Adrenal gland (tissue), 9 donors: ENCODE measurements at regions not wholly inside any gene's neighbourhood (a gene's known extent, or its start where the extent isn't known, plus 50 kb on each side); places are given as distances from the start of the nearest gene placed in this dataset.

Experiments
- DNase-seq, 7 donors: peaks; one replicate each; pipeline ENCODE4 v3.0.0-alpha.2; 2019 to 2020
- H3K27ac ChIP-seq, 5 donors: fragments of 200-600 bp; sonication (generic) in 4 of 5; 1 replicate in 3 of 5; 2 replicates in 2 of 5; pipeline versions ENCODE4 v1.5.1 to v1.8.0; 2016 to 2020; ENCODE audit warnings: mild to moderate bottlenecking in 1 of 5
- H3K27me3 ChIP-seq: fragments of 200-600 bp; 2 replicates; pipeline ENCODE4 v1.8.0; 2021
- H3K36me3 ChIP-seq, 2 donors: fragments of 200-600 bp; replicated peaks in 1 of 2; 1 replicate in 1 of 2; 2 replicates in 1 of 2; pipeline versions ENCODE4 v1.5.1 to v1.8.0; 2018 to 2022
- H3K4me1 ChIP-seq, 2 donors: fragments of 200-600 bp; replicated peaks in 1 of 2; 1 replicate in 1 of 2; 2 replicates in 1 of 2; pipeline versions ENCODE4 v1.5.1 to v1.8.0; 2018 to 2021
- H3K4me3 ChIP-seq, 4 donors: fragments of 200-600 bp; sonication (generic) in 3 of 4; one replicate each; pipeline ENCODE4 v1.5.1; 2016 to 2018
- H3K9me3 ChIP-seq, 3 donors: fragments of 200-600 bp; sonication (generic) in 1 of 3; replicated peaks in 1 of 3; 1 replicate in 2 of 3; 2 replicates in 1 of 3; pipeline versions ENCODE4 v1.5.1 to v1.8.0; 2016 to 2021
- POLR2A ChIP-seq, 2 donors: fragments of 450-650 bp; IDR thresholded peaks; one replicate each; pipeline ENCODE4 v1.6.1; 2017; ENCODE audit warnings: antibody characterized with exemption in 2 of 2, mild to moderate bottlenecking in 2 of 2, moderate library complexity in 1 of 2
- WGBS, 4 donors: extraction: QIAGEN DNeasy Blood & Tissue Kit in 2 of 4; methylation state at CpG; one replicate each; pipeline versions ENCODE4 v1.1.5 to v1.1.7; 2013 to 2017; 5-methylcytosine and 5-hydroxymethylcytosine counted together
- intact Hi-C, 2 donors: fragments of 100-400 bp; cut with DNase I; formaldehyde crosslinking; loops; one replicate each; pipeline versions ENCODE4 v1.14.1 to v1.15.0; 2022 to 2023
- TF ChIP-seq, protein P1 (sequence below), 6 experiments: fragments of 450-650 bp in 4 of 6; fragments of 200-600 bp in 2 of 6; sonication (generic) in 1 of 6; IDR thresholded peaks; 1 replicate in 5 of 6; 2 replicates in 1 of 6; pipeline versions ENCODE4 v1.5.1 to v1.8.0; 2016 to 2021; ENCODE audit warnings: antibody characterized with exemption in 6 of 6, mild to moderate bottlenecking in 2 of 6, moderate library complexity in 1 of 6
- donor health status: healthy with polysubstance abuse.
- donor health status: Bipolar disorder and iron deficiency.
- donor health status: DM: yes; HTN: yes; CAD: no.
- donor health status: DM: no; HTN: no; CAD: no.
- donor health status: DM: no; HTN: no; CAD: no.

DNA sequence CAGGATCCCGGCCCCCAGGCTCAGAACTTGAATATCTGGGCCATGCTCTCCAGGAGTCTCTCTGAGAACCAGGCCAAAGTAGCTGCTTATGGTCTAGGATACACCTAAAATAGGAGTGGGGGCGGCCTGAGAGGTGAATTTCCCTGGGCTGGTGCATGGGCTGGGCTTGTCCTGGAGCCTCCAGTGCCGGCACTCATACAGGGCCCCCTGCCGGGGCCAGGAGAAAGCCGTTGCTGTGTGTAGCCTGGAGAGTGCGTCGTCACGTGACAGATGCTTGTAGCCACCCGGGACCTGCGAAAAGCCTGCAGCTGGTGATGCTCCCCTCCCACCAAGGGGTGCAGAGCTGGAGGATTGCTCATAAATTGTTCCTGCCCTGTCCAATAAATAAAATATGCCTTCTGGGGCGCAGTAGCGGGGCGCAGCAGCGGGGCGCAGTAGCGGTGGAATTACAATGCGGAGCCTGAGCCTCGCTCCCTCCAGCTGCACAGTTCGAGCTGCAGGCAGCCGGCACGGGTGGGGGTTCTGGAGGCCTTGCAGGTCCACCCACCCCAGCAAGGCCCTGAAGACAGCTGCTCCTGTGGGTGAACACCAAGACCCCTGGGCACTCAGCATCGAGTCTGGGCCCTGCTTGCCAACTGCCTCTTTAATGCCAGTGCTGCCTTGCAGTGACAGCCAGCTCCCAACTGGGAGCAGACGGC is 289.9 kb downstream of the NDUFA10 start:
- Histone ChIP-seq H3K4me3 (no peak overlapping the region), H3K9me3 (no peaks in the 10 kb centered on the region), H3K27me3 (no peaks in the 10 kb centered on the region), H3K36me3 (no peaks in the 10 kb centered on the region), H3K4me1 (no peaks in the 10 kb centered on the region), H3K27ac (no peak overlapping the region)
- intact Hi-C loops: no loop called here
- WGBS, 4 donors: 74 to 88% (median 80%) methylated on average over 12 to 23 of the region's 23 CpGs
- TF ChIP-seq POLR2A (IDR thresholded peaks at IDR 0.05): no peak
- TF ChIP-seq, protein P1, sequence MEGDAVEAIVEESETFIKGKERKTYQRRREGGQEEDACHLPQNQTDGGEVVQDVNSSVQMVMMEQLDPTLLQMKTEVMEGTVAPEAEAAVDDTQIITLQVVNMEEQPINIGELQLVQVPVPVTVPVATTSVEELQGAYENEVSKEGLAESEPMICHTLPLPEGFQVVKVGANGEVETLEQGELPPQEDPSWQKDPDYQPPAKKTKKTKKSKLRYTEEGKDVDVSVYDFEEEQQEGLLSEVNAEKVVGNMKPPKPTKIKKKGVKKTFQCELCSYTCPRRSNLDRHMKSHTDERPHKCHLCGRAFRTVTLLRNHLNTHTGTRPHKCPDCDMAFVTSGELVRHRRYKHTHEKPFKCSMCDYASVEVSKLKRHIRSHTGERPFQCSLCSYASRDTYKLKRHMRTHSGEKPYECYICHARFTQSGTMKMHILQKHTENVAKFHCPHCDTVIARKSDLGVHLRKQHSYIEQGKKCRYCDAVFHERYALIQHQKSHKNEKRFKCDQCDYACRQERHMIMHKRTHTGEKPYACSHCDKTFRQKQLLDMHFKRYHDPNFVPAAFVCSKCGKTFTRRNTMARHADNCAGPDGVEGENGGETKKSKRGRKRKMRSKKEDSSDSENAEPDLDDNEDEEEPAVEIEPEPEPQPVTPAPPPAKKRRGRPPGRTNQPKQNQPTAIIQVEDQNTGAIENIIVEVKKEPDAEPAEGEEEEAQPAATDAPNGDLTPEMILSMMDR (IDR thresholded peaks at IDR 0.05): no peak
- DNase-seq: no peak

DNA sequence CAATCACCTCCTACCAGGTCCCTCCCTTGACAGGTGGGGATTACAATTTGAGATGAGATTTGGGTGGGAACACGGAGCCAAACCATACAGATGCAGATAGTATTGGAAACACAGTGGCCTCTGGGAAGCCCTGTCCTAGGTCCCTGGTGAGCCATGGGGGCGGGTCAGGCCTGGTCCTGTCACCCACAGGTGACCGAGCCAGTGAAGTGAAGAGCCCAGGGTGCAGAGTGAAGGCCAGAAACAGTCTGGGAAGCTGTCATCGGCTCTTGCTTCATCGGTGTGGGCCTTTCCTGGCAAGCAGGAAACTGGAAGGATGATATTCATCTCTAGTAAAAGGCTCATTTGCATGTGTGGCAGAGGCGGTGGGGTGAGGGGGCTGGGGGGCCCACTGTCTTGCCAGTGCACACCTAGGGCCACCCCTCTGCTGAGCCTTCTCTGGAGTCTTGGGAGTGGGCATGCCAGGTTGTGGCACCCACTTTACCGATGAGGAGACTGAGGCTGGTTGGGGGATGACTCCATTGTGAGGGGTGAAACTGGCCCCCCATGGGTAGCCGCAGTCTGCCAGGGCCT is 290.6 kb downstream of the NDUFA10 start:
- DNase-seq: no peak
- no peaks in the 10 kb centered on the region for H3K4me1 ChIP-seq
- H3K27me3 ChIP-seq: no peaks in the 10 kb centered on the region
- TF ChIP-seq, protein P1 (IDR thresholded peaks at IDR 0.05): no peak
- TF ChIP-seq POLR2A (IDR thresholded peaks at IDR 0.05): no peak
- no peak overlapping the region for H3K27ac ChIP-seq
- WGBS, 4 donors: 87 to 91% (median 89%) methylated on average over 6 to 8 of the region's 8 CpGs
- no peaks in the 10 kb centered on the region for H3K36me3 ChIP-seq
- intact Hi-C loops: no loop called here
- no peak overlapping the region for H3K4me3 ChIP-seq
- no peaks in the 10 kb centered on the region for H3K9me3 ChIP-seq

DNA sequence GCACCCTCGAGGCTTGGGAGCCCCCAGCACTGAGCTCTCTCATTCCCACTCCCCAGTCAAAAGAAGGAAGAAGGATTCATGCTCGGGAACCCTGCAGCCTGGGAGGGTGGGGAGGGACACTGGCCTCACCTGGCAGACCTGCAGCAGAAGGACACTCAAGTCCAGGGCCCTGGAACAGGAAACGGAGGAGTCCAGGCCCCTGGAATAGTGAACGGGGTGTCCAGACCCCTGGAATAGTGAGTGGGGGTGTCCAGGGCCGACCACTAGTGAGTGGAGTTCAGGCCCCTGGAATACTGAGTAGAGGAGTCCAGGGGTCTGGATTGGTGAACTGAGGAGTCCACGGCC is 292.5 kb downstream of the NDUFA10 start:
- no peaks in the 10 kb centered on the region for H3K9me3 ChIP-seq
- no peak overlapping the region for H3K27ac ChIP-seq
- H3K4me1 ChIP-seq: no peaks in the 10 kb centered on the region
- intact Hi-C loops: no loop called here
- H3K36me3 ChIP-seq: no peaks in the 10 kb centered on the region
- no peaks in the 10 kb centered on the region for H3K27me3 ChIP-seq
- DNase-seq: no peak
- no peak overlapping the region for H3K4me3 ChIP-seq
- 73 to 83% (median 78%) methylated on average over 5 to 6 of the region's 6 CpGs for WGBS, 4 donors
- TF ChIP-seq POLR2A (IDR thresholded peaks at IDR 0.05): no peak
- TF ChIP-seq, protein P1 (IDR thresholded peaks at IDR 0.05): no peak

DNA sequence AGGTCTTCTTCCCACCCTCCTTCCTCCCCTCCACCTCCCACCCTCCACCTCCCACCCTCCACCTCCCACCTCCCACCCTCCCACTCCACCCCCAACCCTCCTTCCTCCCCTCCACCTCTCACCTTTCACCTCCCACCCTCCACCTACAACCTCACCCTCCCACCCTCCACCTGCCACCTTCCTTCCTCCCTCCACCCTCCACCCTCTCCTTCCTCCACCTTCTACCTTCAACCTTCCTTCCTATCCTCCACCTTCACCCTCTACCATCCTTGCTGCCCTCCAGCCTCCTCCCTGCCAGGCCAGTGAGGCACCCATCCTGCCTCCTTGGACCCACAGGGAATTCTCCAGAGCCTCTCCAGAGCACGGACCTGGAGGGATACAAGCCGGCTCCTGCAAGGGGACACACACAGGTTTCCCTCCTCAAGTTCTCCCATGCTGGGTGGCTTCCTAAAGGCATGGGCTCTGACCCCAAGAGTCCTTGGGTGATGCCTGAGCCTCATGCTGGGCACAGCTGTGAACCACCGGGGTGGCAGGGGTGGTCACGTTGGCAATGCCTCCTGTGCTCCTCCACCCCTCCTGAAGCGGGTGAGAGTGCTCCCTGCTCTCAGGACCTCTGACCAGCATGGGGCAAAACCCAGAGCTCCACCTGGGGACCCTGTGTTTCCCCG is 293.0 kb downstream of the NDUFA10 start:
- H3K27me3 ChIP-seq: no peaks in the 10 kb centered on the region
- no peak for TF ChIP-seq POLR2A (IDR thresholded peaks at IDR 0.05)
- H3K4me3 ChIP-seq: no peak overlapping the region
- no peaks in the 10 kb centered on the region for H3K36me3 ChIP-seq
- no peak overlapping the region for H3K27ac ChIP-seq
- no peak for DNase-seq
- H3K4me1 ChIP-seq: no peaks in the 10 kb centered on the region
- intact Hi-C loops: no loop called here
- H3K9me3 ChIP-seq: no peaks in the 10 kb centered on the region
- WGBS, 4 donors: 90 to 95% (median 93%) methylated on average over 2 to 6 of the region's 6 CpGs
